ENCODE measurements at regions not wholly inside any gene's neighbourhood (a gene's known extent, or its start where the extent isn't known, plus 50 kb on each side); places are given as distances from the start of the nearest gene placed in this dataset.
"Not testable (repeated sequence)": the region's sequence is repeated elsewhere in the genome, so short reads cannot be mapped to it uniquely, and the experiment has no call there.

DNA sequence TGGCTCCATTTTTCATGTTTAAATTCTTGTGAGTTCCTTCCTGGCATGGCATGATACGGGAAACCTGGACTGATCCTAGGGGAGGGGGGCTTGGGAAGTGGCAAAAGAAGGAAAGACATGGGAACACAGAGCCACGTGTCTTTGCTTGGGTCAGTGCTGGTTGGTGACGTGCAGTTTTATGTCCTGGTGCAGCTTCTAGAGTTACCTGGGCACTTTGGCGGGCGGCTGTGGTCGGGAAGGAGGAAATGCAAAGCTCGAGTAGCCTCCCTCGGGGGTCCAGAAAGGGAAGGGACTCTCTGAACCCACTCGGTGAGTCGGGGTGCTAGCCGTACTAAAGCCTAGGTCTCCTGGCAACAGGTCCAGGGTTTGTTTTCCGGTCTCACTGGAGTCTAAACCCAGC, 94.6 kb downstream of the APOB start:
- POLR2A ChIA-PET, result no interaction called here
- Histone ChIP-seq H3K4me3 (ENCODE audit: low read depth, low read length) (no peak overlapping the region), H3K27me3 (ENCODE audit: control insufficient read depth, insufficient read depth, low read length) (no peaks in the 10 kb centered on the region), H3K36me3 (ENCODE audit: control insufficient read depth, insufficient read depth, low read length) (no peaks in the 10 kb centered on the region)
- CTCF ChIA-PET, result interaction anchor here (0.6 to 1.8 kb wide), 3 partner anchors 13 to 292 kb away, joined by 3 to 6 read pairs (median 5); no protein-coding TSS in a partner anchor
- no peak for DNase-seq (ENCODE audit: low read depth)
- no peak for TF ChIP-seq CTCF (IDR thresholded peaks at IDR 0.05; ENCODE audit: insufficient read depth, low read depth, low read length)

- no peaks in the 10 kb centered on the region for H3K27me3 ChIP-seq (ENCODE audit: control insufficient read depth, insufficient read depth, low read length)
Measured at GRCh38 chr2:20946468-20946867, 97.4 kb downstream of the APOB start.

DNA sequence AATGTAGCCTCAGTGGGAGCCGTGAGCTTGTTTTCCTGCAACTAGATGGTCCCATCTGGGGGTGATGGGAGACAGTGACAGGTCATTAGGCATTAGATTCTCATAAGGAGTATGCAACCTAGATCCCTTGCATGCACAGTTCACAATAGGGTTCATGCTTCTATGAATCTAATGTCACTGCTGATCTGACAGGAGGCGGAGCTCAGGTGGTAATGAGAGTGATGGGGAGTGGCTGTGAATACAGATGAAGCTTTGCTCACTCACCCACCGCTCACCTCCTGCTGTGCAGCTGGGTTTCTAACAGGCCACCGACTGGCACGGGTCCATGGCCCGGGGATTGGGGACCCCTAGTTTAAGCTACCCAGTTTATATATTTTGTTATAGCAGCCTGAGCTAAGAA, 100.2 kb downstream of the APOB start:
- DNase-seq (ENCODE audit: low read depth); H3K4me3 ChIP-seq (ENCODE audit: low read depth, low read length); H3K36me3 ChIP-seq (ENCODE audit: control insufficient read depth, insufficient read depth, low read length); POLR2A ChIA-PET; H3K27me3 ChIP-seq (ENCODE audit: control insufficient read depth, insufficient read depth, low read length): not testable (repeated sequence)
- CTCF ChIA-PET, result interaction anchor here (0.6 to 1.9 kb wide), 3 partner anchors 41 to 282 kb away, joined by 3 to 6 read pairs (median 4); no protein-coding TSS in a partner anchor

More at GRCh38 chr2:20946468-20946867, 97.4 kb downstream of the APOB start:
- ChIA-PET CTCF (interaction anchor here (1.3 to 1.8 kb wide), 2 partner anchors 12 to 285 kb away, joined by 3 to 9 read pairs; no protein-coding TSS in a partner anchor), POLR2A (no interaction called here)
- DNase-seq (ENCODE audit: low read depth), result no peak
- no peak for TF ChIP-seq CTCF (IDR thresholded peaks at IDR 0.05; ENCODE audit: insufficient read depth, low read depth, low read length)
- H3K36me3 ChIP-seq (ENCODE audit: control insufficient read depth, insufficient read depth, low read length), result no peaks in the 10 kb centered on the region
- no peak overlapping the region for H3K4me3 ChIP-seq (ENCODE audit: low read depth, low read length)

GRCh38 chr2:20942646-20943125, 101.2 kb downstream of the APOB start:
- ChIA-PET POLR2A (no interaction called here), CTCF (no interaction called here)
- Histone ChIP-seq H3K27me3 (ENCODE audit: control insufficient read depth, insufficient read depth, low read length) (no peaks in the 10 kb centered on the region), H3K36me3 (ENCODE audit: control insufficient read depth, insufficient read depth, low read length) (no peaks in the 10 kb centered on the region), H3K4me3 (ENCODE audit: low read depth, low read length) (no peak overlapping the region)
- TF ChIP-seq CTCF (IDR thresholded peaks at IDR 0.05; ENCODE audit: insufficient read depth, low read depth, low read length), result no peak
- DNase-seq (ENCODE audit: low read depth), result no peak

DNA sequence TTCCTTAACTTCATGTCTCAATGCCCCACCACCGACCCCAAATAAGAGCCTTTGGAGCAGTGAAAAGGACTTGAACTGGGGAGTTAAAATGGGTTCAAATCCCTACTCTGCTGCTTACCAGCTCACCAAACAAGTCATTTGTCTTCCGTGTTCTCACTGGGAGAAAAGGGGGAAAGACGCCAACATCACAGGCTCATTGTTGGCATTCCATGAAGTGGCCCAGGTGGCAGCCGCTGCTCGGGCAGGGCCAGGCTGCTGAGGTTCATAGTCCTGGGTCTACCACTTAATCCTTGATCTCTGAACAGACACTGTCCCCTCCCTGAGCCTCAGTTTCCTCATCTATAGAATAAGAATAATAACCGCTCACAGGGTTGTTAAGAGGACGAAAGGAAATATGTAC, 103.0 kb downstream of the APOB start:
- POLR2A ChIA-PET, result no interaction called here
- H3K36me3 ChIP-seq (ENCODE audit: control insufficient read depth, insufficient read depth, low read length), result no peaks in the 10 kb centered on the region
- no peaks in the 10 kb centered on the region for H3K27me3 ChIP-seq (ENCODE audit: control insufficient read depth, insufficient read depth, low read length)
- no peak overlapping the region for H3K4me3 ChIP-seq (ENCODE audit: low read depth, low read length)
- DNase-seq (ENCODE audit: low read depth), result no peak
- CTCF ChIA-PET, result interaction anchor here (0.8 to 1.7 kb wide), 3 partner anchors 15 to 280 kb away, joined by 3 to 4 read pairs (median 4); no protein-coding TSS in a partner anchor
- TF ChIP-seq CTCF (IDR thresholded peaks at IDR 0.05; ENCODE audit: insufficient read depth, low read depth, low read length), result no peak

Data from BJ (cell line).